Mesenchymal stem cell (in vitro differentiated cells and primary cell): ENCODE measurements at regions not wholly inside any gene's neighbourhood (a gene's known extent, or its start where the extent isn't known, plus 50 kb on each side); places are given as distances from the start of the nearest gene placed in this dataset.

Source experiments
- DNase-seq: peaks from one replicate; pipeline ENCODE4 v3.0.0-alpha.2; 2013
- H2AFZ ChIP-seq: one replicate; pipeline ENCODE4 v1.6.1; 2013; ENCODE audit warnings: low read depth, mild to moderate bottlenecking, control low read depth, inconsistent platforms, low read length, moderate library complexity
- H2AK5ac ChIP-seq: 2 replicates; pipeline ENCODE4 v1.6.1; 2013; ENCODE audit warnings: low read length, moderate library complexity, mild to moderate bottlenecking, inconsistent platforms; ENCODE audit not compliant: severe bottlenecking
- H2BK120ac ChIP-seq: one replicate; pipeline ENCODE4 v1.6.1; 2013; ENCODE audit warnings: low read depth, mild to moderate bottlenecking, inconsistent platforms, low read length, moderate library complexity
- H2BK12ac ChIP-seq, 2 experiments: one replicate each; pipeline ENCODE4 v1.6.1; 2013; ENCODE audit warnings: inconsistent platforms in 2 of 2, low read length in 2 of 2, mild to moderate bottlenecking in 2 of 2, moderate library complexity in 2 of 2, control low read depth in 1 of 2
- H2BK15ac ChIP-seq: one replicate; pipeline ENCODE4 v1.6.1; 2013; ENCODE audit warnings: mild to moderate bottlenecking, low read depth, inconsistent platforms; ENCODE audit not compliant: poor library complexity, severe bottlenecking
- H2BK5ac ChIP-seq: 2 replicates; pipeline ENCODE4 v1.6.1; 2013; ENCODE audit warnings: low read depth, mild to moderate bottlenecking, low read length, control low read depth, inconsistent platforms; ENCODE audit not compliant: poor library complexity, severe bottlenecking
- H3K14ac ChIP-seq, 2 experiments: one replicate each; pipeline ENCODE4 v1.6.1; 2013; ENCODE audit warnings: inconsistent platforms in 2 of 2, low read length in 2 of 2, control low read depth in 1 of 2, mild to moderate bottlenecking in 1 of 2, moderate library complexity in 1 of 2
- H3K18ac ChIP-seq, 2 experiments: one replicate each; pipeline ENCODE4 v1.6.1; 2013; ENCODE audit warnings: inconsistent platforms in 2 of 2, low read length in 2 of 2, control low read depth in 1 of 2, low read depth in 1 of 2, mild to moderate bottlenecking in 1 of 2
- H3K23ac ChIP-seq, 2 experiments: one replicate each; pipeline ENCODE4 v1.6.1; 2013; ENCODE audit warnings: inconsistent platforms in 2 of 2, low read length in 2 of 2, mild to moderate bottlenecking in 2 of 2, moderate library complexity in 2 of 2, control low read depth in 1 of 2
- H3K27ac ChIP-seq: 2 replicates; pipeline ENCODE4 v1.5.1; 2013; ENCODE audit warnings: mild to moderate bottlenecking, moderate library complexity, low read length, control low read depth, inconsistent platforms; ENCODE audit not compliant: poor library complexity, severe bottlenecking
- H3K27me3 ChIP-seq, 2 experiments: 2 replicates each; pipeline versions ENCODE4 v1.6.1 to v1.7.0; 2013; ENCODE audit warnings: low read length in 2 of 2, mild to moderate bottlenecking in 2 of 2, moderate library complexity in 2 of 2, control low read depth in 1 of 2, inconsistent platforms in 1 of 2; ENCODE audit not compliant: control insufficient read depth in 1 of 2, insufficient read depth in 1 of 2
- H3K36me3 ChIP-seq, 2 experiments: 2 replicates each; pipeline versions ENCODE4 v1.6.1 to v1.7.0; 2013; ENCODE audit warnings: low read length in 2 of 2, control low read depth in 1 of 2, inconsistent platforms in 1 of 2, low read depth in 1 of 2, mild to moderate bottlenecking in 1 of 2; ENCODE audit not compliant: insufficient read depth in 2 of 2, control insufficient read depth in 1 of 2
- H3K4ac ChIP-seq, 2 experiments: one replicate each; pipeline ENCODE4 v1.6.1; 2013; ENCODE audit warnings: inconsistent platforms in 2 of 2, low read length in 2 of 2, mild to moderate bottlenecking in 2 of 2, moderate library complexity in 2 of 2, control low read depth in 1 of 2, low read depth in 1 of 2
- H3K4me1 ChIP-seq: 2 replicates; pipeline ENCODE4 v1.6.1; 2013; ENCODE audit warnings: low read depth, low read length, control low read depth; ENCODE audit not compliant: control insufficient read depth, insufficient read depth
- H3K4me2 ChIP-seq: 2 replicates; pipeline ENCODE4 v1.6.1; 2013; ENCODE audit warnings: low read length, mild to moderate bottlenecking, inconsistent platforms; ENCODE audit not compliant: poor library complexity, severe bottlenecking
- H3K4me3 ChIP-seq, 2 experiments: 2 replicates each; pipeline versions ENCODE4 v1.5.1 to v1.7.0; 2013; ENCODE audit warnings: low read length in 2 of 2, mild to moderate bottlenecking in 2 of 2, control low read depth in 1 of 2, low read depth in 1 of 2; ENCODE audit not compliant: insufficient read depth in 1 of 2
- H3K79me1 ChIP-seq: replicated peaks from 2 replicates; pipeline ENCODE4 v1.6.1; 2013; ENCODE audit warnings: mild to moderate bottlenecking, control low read depth, low read length, inconsistent platforms; ENCODE audit not compliant: poor library complexity, severe bottlenecking
- H3K9ac ChIP-seq: 2 replicates; pipeline ENCODE4 v1.7.0; 2013; ENCODE audit warnings: mild to moderate bottlenecking, low read length, moderate library complexity
- H3K9me3 ChIP-seq: 2 replicates; pipeline ENCODE4 v1.7.0; 2013; ENCODE audit warnings: mild to moderate bottlenecking, low read length; ENCODE audit not compliant: control insufficient read depth
- H4K8ac ChIP-seq: one replicate; pipeline ENCODE4 v1.6.1; 2013; ENCODE audit warnings: inconsistent platforms, mild to moderate bottlenecking, low read length, moderate library complexity
- H4K91ac ChIP-seq: one replicate; pipeline ENCODE4 v1.6.1; 2013; ENCODE audit warnings: mild to moderate bottlenecking, low read length, inconsistent platforms
- WGBS: methylation state at CpG from one replicate; pipeline ENCODE4 v1.1.7; 2013; ENCODE audit warnings: mixed read lengths; 5-methylcytosine and 5-hydroxymethylcytosine counted together

- no CpG with 5 or more reads among the region's 1 CpG for WGBS
These were observed 527.1 kb upstream of the DIPK2B start for GRCh38 chrX:45727761-45728160.

GRCh38 chrX:45722471-45722870 lies 521.8 kb upstream of the DIPK2B start:
- no peak overlapping the region for H4K91ac ChIP-seq
- no peak overlapping the region for H2BK5ac ChIP-seq
- H3K4me2 ChIP-seq: no peak overlapping the region
- no peak overlapping the region for H2AFZ ChIP-seq
- no peak overlapping the region for H4K8ac ChIP-seq
- H3K4ac ChIP-seq: no peak overlapping the region
- no peaks in the 10 kb centered on the region for H3K36me3 ChIP-seq
- no peaks in the 10 kb centered on the region for H3K9me3 ChIP-seq
- DNase-seq: no peak
- H3K4me1 ChIP-seq: no peaks in the 10 kb centered on the region
- no peaks in the 10 kb centered on the region for H3K79me1 ChIP-seq
- no peak overlapping the region for H3K18ac ChIP-seq
- no peak overlapping the region for H2BK12ac ChIP-seq
- H2BK120ac ChIP-seq: no peak overlapping the region
- H3K14ac ChIP-seq: no peak overlapping the region
- no peak overlapping the region for H3K4me3 ChIP-seq
- H3K23ac ChIP-seq: no peak overlapping the region
- no peak overlapping the region for H3K9ac ChIP-seq
- H3K27ac ChIP-seq: no peak overlapping the region
- H2AK5ac ChIP-seq: no peak overlapping the region
- peaks cover 0 to 8% of the 10 kb centered on the region in 2 experiments for H3K27me3 ChIP-seq
- 100% methylated on average over 1 of the region's 3 CpGs for WGBS
- no peak overlapping the region for H2BK15ac ChIP-seq

More at GRCh38 chrX:45727761-45728160, 527.1 kb upstream of the DIPK2B start:
- Histone ChIP-seq H3K27ac (no peak overlapping the region), H3K23ac (no peak overlapping the region), H3K4me2 (no peak overlapping the region), H3K18ac (no peak overlapping the region), H3K36me3 (no peaks in the 10 kb centered on the region), H3K4me1 (no peaks in the 10 kb centered on the region), H3K4me3 (no peak overlapping the region), H2BK5ac (no peak overlapping the region), H2AK5ac (no peak overlapping the region), H2BK15ac (no peak overlapping the region), H3K79me1 (no peaks in the 10 kb centered on the region), H2BK120ac (no peak overlapping the region), H3K9ac (no peak overlapping the region), H4K91ac (no peak overlapping the region), H3K9me3 (no peaks in the 10 kb centered on the region), H2AFZ (no peak overlapping the region), H3K14ac (no peak overlapping the region), H3K27me3 (peaks cover 0 to 32% of the 10 kb centered on the region in 2 experiments), H2BK12ac (no peak overlapping the region), H3K4ac (no peak overlapping the region), H4K8ac (no peak overlapping the region)
- no peak for DNase-seq

GRCh38 chrX:45719751-45720501 lies 519.2 kb upstream of the DIPK2B start:
- no peak for DNase-seq
- Histone ChIP-seq H2AK5ac (no peak overlapping the region), H2BK15ac (no peak overlapping the region), H2BK12ac (no peak overlapping the region), H3K36me3 (no peaks in the 10 kb centered on the region), H3K9me3 (no peaks in the 10 kb centered on the region), H2BK5ac (no peak overlapping the region), H3K18ac (no peak overlapping the region), H3K27me3 (no peaks in the 10 kb centered on the region), H3K9ac (no peak overlapping the region), H4K8ac (no peak overlapping the region), H3K14ac (no peak overlapping the region), H3K4me2 (no peak overlapping the region), H2AFZ (no peak overlapping the region), H3K4me1 (no peaks in the 10 kb centered on the region), H3K79me1 (no peaks in the 10 kb centered on the region), H3K4me3 (no peak overlapping the region), H2BK120ac (no peak overlapping the region), H4K91ac (no peak overlapping the region), H3K4ac (no peak overlapping the region), H3K23ac (no peak overlapping the region), H3K27ac (no peak overlapping the region)
- WGBS: 92% methylated on average over 2 of the region's 4 CpGs

GRCh38 chrX:45718676-45719075 lies 518.0 kb upstream of the DIPK2B start:
- Histone ChIP-seq H3K4me1 (no peaks in the 10 kb centered on the region), H2BK5ac (no peak overlapping the region), H3K23ac (no peak overlapping the region), H3K4me3 (no peak overlapping the region), H3K27ac (no peak overlapping the region), H3K4me2 (no peak overlapping the region), H2BK120ac (no peak overlapping the region), H3K36me3 (no peaks in the 10 kb centered on the region), H4K8ac (no peak overlapping the region), H3K79me1 (no peaks in the 10 kb centered on the region), H3K9ac (no peak overlapping the region), H2AK5ac (no peak overlapping the region), H2BK15ac (no peak overlapping the region), H3K27me3 (no peaks in the 10 kb centered on the region), H3K9me3 (no peaks in the 10 kb centered on the region), H4K91ac (no peak overlapping the region), H2BK12ac (no peak overlapping the region), H2AFZ (no peak overlapping the region), H3K18ac (no peak overlapping the region), H3K14ac (no peak overlapping the region), H3K4ac (no peak overlapping the region)
- DNase-seq: no peak
- WGBS: no CpG with 5 or more reads among the region's 1 CpG
